ENCODE measurements at regions not wholly inside any gene's neighbourhood (a gene's known extent, or its start where the extent isn't known, plus 50 kb on each side); places are given as distances from the start of the nearest gene placed in this dataset.

GRCh38 chr5:174852143-174852542 lies 127.8 kb downstream of the MSX2 start:
- Mint-ChIP-seq H3K4me3 (no peak overlapping the region), H3K27ac (no peak overlapping the region), H3K27me3 (peaks cover 3% of the 10 kb centered on the region), H3K4me1 (ENCODE audit: low read depth) (no peaks in the 10 kb centered on the region), H3K9me3 (no peaks in the 10 kb centered on the region), H3K36me3 (no peaks in the 10 kb centered on the region)
- DNase-seq: no peak
- intact Hi-C loops (cut with micrococcal nuclease): no loop called here
- CTCF ChIA-PET: no interaction called here
- POLR2A ChIA-PET: no interaction called here

GRCh38 chr5:174850565-174851169 lies 126.3 kb downstream of the MSX2 start:
- H3K27ac Mint-ChIP-seq: no peak overlapping the region
- H3K9me3 Mint-ChIP-seq: no peaks in the 10 kb centered on the region
- H3K4me3 Mint-ChIP-seq: no peak overlapping the region
- CTCF ChIA-PET: no interaction called here
- intact Hi-C loops (cut with micrococcal nuclease): no loop called here
- no peaks in the 10 kb centered on the region for H3K4me1 Mint-ChIP-seq (ENCODE audit: low read depth)
- H3K36me3 Mint-ChIP-seq: no peaks in the 10 kb centered on the region
- POLR2A ChIA-PET: no interaction called here
- H3K27me3 Mint-ChIP-seq: peaks cover 3% of the 10 kb centered on the region
- no peak for DNase-seq

- no peaks in the 10 kb centered on the region for H3K36me3 Mint-ChIP-seq
- ChIA-PET POLR2A (no interaction called here), CTCF (no interaction called here)
- H3K4me3 Mint-ChIP-seq: no peak overlapping the region
- peaks cover 3% of the 10 kb centered on the region for H3K27me3 Mint-ChIP-seq
- H3K4me1 Mint-ChIP-seq (ENCODE audit: low read depth): no peaks in the 10 kb centered on the region
- no peak for DNase-seq
- H3K27ac Mint-ChIP-seq: no peak overlapping the region
- intact Hi-C loops (cut with micrococcal nuclease): no loop called here
- no peaks in the 10 kb centered on the region for H3K9me3 Mint-ChIP-seq
Observed at GRCh38 chr5:174849426-174849825, 125.0 kb downstream of the MSX2 start.

GRCh38 chr5:174844971-174845370 lies 120.6 kb downstream of the MSX2 start:
- intact Hi-C loops (cut with micrococcal nuclease): no loop called here
- peaks cover 6% of the 10 kb centered on the region for H3K27me3 Mint-ChIP-seq
- no peaks in the 10 kb centered on the region for H3K4me1 Mint-ChIP-seq (ENCODE audit: low read depth)
- DNase-seq: no peak
- H3K9me3 Mint-ChIP-seq: no peaks in the 10 kb centered on the region
- no peak overlapping the region for H3K27ac Mint-ChIP-seq
- ChIA-PET CTCF (no interaction called here), POLR2A (no interaction called here)
- no peak overlapping the region for H3K4me3 Mint-ChIP-seq
- H3K36me3 Mint-ChIP-seq: no peaks in the 10 kb centered on the region

- ChIA-PET POLR2A (no interaction called here), CTCF (no interaction called here)
- Mint-ChIP-seq H3K27ac (no peak overlapping the region), H3K4me3 (no peak overlapping the region), H3K36me3 (no peaks in the 10 kb centered on the region), H3K4me1 (ENCODE audit: low read depth) (no peaks in the 10 kb centered on the region), H3K27me3 (peaks cover 10% of the 10 kb centered on the region), H3K9me3 (no peaks in the 10 kb centered on the region)
- intact Hi-C loops (cut with micrococcal nuclease): no loop called here
- DNase-seq: no peak
Observed at GRCh38 chr5:174843263-174844250, 119.2 kb downstream of the MSX2 start.

- no peak overlapping the region for H3K4me3 Mint-ChIP-seq
- POLR2A ChIA-PET: no interaction called here
- no peaks in the 10 kb centered on the region for H3K36me3 Mint-ChIP-seq
- H3K4me1 Mint-ChIP-seq (ENCODE audit: low read depth): no peaks in the 10 kb centered on the region
- CTCF ChIA-PET: no interaction called here
- intact Hi-C loops (cut with micrococcal nuclease): no loop called here
- H3K27ac Mint-ChIP-seq: no peak overlapping the region
- DNase-seq: no peak
- H3K9me3 Mint-ChIP-seq: peaks cover 2% of the 10 kb centered on the region
- peaks cover 14% of the 10 kb centered on the region for H3K27me3 Mint-ChIP-seq
Observed at GRCh38 chr5:174840435-174840834, 116.1 kb downstream of the MSX2 start.

GRCh38 chr5:174839196-174839595 lies 114.8 kb downstream of the MSX2 start:
- ChIA-PET CTCF (no interaction called here), POLR2A (no interaction called here)
- Mint-ChIP-seq H3K4me1 (ENCODE audit: low read depth) (no peaks in the 10 kb centered on the region), H3K36me3 (no peaks in the 10 kb centered on the region), H3K27me3 (peaks cover 24% of the 10 kb centered on the region), H3K4me3 (no peak overlapping the region), H3K9me3 (peaks cover 2% of the 10 kb centered on the region), H3K27ac (no peak overlapping the region)
- no peak for DNase-seq
- intact Hi-C loops (cut with micrococcal nuclease): no loop called here

GRCh38 chr5:174837919-174838902 lies 113.8 kb downstream of the MSX2 start:
- POLR2A ChIA-PET: no interaction called here
- intact Hi-C loops (cut with micrococcal nuclease): no loop called here

GRCh38 chr5:174834081-174834480 lies 109.7 kb downstream of the MSX2 start:
- CTCF ChIA-PET: no interaction called here

More at GRCh38 chr5:174837919-174838902, 113.8 kb downstream of the MSX2 start:
- Mint-ChIP-seq H3K4me3 (no peak overlapping the region), H3K27me3 (peaks cover 27% of the 10 kb centered on the region), H3K27ac (no peak overlapping the region), H3K4me1 (ENCODE audit: low read depth) (no peaks in the 10 kb centered on the region), H3K36me3 (no peaks in the 10 kb centered on the region), H3K9me3 (peaks cover 2% of the 10 kb centered on the region)
- no peak for DNase-seq
- CTCF ChIA-PET: no interaction called here

GRCh38 chr5:174832811-174833210 lies 108.4 kb downstream of the MSX2 start:
- intact Hi-C loops (cut with micrococcal nuclease): no loop called here
- DNase-seq: no peak
- Mint-ChIP-seq H3K27me3 (peaks cover 13% of the 10 kb centered on the region), H3K9me3 (peaks cover 2% of the 10 kb centered on the region), H3K36me3 (no peaks in the 10 kb centered on the region), H3K27ac (no peak overlapping the region), H3K4me3 (no peak overlapping the region), H3K4me1 (ENCODE audit: low read depth) (no peaks in the 10 kb centered on the region)
- POLR2A ChIA-PET: no interaction called here
- CTCF ChIA-PET: no interaction called here

More at GRCh38 chr5:174834081-174834480, 109.7 kb downstream of the MSX2 start:
- DNase-seq: no peak
- Mint-ChIP-seq H3K36me3 (no peaks in the 10 kb centered on the region), H3K4me3 (no peak overlapping the region), H3K4me1 (ENCODE audit: low read depth) (no peaks in the 10 kb centered on the region), H3K27me3 (peaks cover 18% of the 10 kb centered on the region), H3K9me3 (peaks cover 2% of the 10 kb centered on the region), H3K27ac (no peak overlapping the region)
- intact Hi-C loops (cut with micrococcal nuclease): no loop called here
- POLR2A ChIA-PET: no interaction called here

GRCh38 chr5:174832025-174832424 lies 107.6 kb downstream of the MSX2 start:
- Mint-ChIP-seq H3K27ac (no peak overlapping the region), H3K36me3 (no peaks in the 10 kb centered on the region), H3K9me3 (no peaks in the 10 kb centered on the region), H3K4me1 (ENCODE audit: low read depth) (no peaks in the 10 kb centered on the region), H3K27me3 (peaks cover 13% of the 10 kb centered on the region), H3K4me3 (no peak overlapping the region)
- POLR2A ChIA-PET: no interaction called here
- no peak for DNase-seq
- CTCF ChIA-PET: no interaction called here
- intact Hi-C loops (cut with micrococcal nuclease): no loop called here

GRCh38 chr5:174831031-174831660 lies 106.8 kb downstream of the MSX2 start:
- POLR2A ChIA-PET: no interaction called here
- CTCF ChIA-PET: no interaction called here
- no peak overlapping the region for H3K4me3 Mint-ChIP-seq
- H3K9me3 Mint-ChIP-seq: no peaks in the 10 kb centered on the region
- no peaks in the 10 kb centered on the region for H3K36me3 Mint-ChIP-seq
- intact Hi-C loops (cut with micrococcal nuclease): no loop called here
- H3K4me1 Mint-ChIP-seq (ENCODE audit: low read depth): no peaks in the 10 kb centered on the region
- peaks cover 13% of the 10 kb centered on the region for H3K27me3 Mint-ChIP-seq
- no peak for DNase-seq
- H3K27ac Mint-ChIP-seq: no peak overlapping the region

All from activated CD4-positive, alpha-beta memory T cell treated with anti-CD3 and anti-CD28 coated beads for 36 hours (primary cell).